ENCODE measurements at regions not wholly inside any gene's neighbourhood (a gene's known extent, or its start where the extent isn't known, plus 50 kb on each side); places are given as distances from the start of the nearest gene placed in this dataset.

DNA sequence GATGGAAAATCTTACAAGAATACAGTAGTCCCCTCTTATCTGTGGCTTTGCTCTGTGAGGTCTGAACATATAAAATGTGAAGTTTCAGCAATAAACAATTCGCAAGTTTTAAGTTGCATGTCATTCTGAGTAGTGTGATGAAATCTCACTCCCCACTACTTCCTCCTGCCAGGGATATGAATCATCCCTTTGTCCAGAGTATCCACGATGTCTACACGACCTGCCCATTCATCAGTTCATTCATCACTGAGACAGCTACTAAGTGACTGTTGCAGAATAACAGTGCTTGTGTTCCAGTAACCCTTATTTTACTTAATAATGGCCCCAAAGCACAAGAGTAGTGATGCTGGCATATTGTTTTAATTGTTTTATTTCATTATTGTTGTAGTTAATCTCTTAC is 489.2 kb upstream of the UBE2E2 start:
- no peak overlapping the region for H3K27ac ChIP-seq
- no peak for TF ChIP-seq ZFX (IDR thresholded peaks at IDR 0.05; ENCODE audit: borderline replicate concordance)
- TF ChIP-seq, protein P1, sequence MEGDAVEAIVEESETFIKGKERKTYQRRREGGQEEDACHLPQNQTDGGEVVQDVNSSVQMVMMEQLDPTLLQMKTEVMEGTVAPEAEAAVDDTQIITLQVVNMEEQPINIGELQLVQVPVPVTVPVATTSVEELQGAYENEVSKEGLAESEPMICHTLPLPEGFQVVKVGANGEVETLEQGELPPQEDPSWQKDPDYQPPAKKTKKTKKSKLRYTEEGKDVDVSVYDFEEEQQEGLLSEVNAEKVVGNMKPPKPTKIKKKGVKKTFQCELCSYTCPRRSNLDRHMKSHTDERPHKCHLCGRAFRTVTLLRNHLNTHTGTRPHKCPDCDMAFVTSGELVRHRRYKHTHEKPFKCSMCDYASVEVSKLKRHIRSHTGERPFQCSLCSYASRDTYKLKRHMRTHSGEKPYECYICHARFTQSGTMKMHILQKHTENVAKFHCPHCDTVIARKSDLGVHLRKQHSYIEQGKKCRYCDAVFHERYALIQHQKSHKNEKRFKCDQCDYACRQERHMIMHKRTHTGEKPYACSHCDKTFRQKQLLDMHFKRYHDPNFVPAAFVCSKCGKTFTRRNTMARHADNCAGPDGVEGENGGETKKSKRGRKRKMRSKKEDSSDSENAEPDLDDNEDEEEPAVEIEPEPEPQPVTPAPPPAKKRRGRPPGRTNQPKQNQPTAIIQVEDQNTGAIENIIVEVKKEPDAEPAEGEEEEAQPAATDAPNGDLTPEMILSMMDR (IDR thresholded peaks at IDR 0.05), result no peak

DNA sequence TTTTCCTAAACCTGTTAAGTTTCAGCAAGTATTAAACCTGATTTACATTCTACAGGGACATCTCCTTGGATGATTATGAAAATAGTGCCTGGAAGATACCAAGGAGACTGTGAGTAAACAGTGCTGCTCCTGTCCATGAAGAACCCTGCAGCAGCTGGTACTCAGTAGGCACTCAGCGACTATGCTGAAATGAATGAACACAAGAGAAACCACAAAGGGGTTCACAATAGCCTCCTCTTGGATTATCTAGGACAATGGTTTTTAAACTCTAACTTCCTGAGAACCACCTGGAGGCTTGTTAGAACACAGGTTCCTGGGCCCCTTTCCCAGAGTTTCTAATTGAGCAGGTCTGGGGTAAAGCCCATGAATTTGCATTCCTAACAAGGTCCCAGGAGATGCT is 488.4 kb upstream of the UBE2E2 start:
- TF ChIP-seq ZFX (IDR thresholded peaks at IDR 0.05; ENCODE audit: borderline replicate concordance), result no peak
- TF ChIP-seq, protein P1 (IDR thresholded peaks at IDR 0.05), result no peak
- no peak overlapping the region for H3K27ac ChIP-seq

DNA sequence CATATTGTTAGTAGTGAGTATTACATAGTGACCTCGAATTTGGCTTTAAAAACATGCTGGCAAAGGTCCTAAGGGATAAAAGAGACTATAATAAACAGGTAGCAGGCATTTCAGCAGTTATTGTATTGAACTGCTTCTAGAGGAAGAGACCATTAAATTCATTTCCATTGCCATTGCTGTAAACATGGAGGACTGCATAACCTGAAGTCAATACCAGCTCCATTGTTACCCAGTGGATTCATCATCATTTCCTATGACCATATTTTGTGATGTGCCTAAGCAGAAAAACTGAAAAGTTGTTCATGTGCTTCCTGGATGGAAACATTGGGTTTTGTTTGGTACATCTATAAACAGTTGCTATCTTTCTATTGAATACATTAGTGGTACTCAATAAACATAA is 482.5 kb upstream of the UBE2E2 start:
- TF ChIP-seq, protein P1 (IDR thresholded peaks at IDR 0.05), result no peak
- no peak for TF ChIP-seq ZFX (IDR thresholded peaks at IDR 0.05; ENCODE audit: borderline replicate concordance)
- no peak overlapping the region for H3K27ac ChIP-seq

DNA sequence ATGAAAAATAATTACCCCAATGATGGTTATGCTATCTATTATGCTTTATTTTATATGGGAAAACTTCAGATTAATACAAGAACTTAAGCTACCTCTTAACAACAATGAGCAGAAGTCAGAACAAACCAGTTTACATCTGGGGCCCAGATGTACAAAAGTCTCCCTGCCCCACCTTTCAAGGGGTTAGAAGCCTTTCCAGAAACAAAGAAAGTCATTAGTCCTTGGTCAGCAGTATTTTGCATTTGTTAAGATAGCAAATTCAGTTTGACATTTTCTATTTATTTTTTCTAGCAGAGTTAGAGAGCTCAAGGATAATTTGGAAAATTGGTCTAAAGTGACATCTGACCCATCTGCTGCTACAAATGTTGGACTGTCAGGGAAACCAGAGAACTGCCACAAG is 478.7 kb upstream of the UBE2E2 start:
- TF ChIP-seq, protein P1 (IDR thresholded peaks at IDR 0.05), result no peak
- no peak for TF ChIP-seq ZFX (IDR thresholded peaks at IDR 0.05; ENCODE audit: borderline replicate concordance)

DNA sequence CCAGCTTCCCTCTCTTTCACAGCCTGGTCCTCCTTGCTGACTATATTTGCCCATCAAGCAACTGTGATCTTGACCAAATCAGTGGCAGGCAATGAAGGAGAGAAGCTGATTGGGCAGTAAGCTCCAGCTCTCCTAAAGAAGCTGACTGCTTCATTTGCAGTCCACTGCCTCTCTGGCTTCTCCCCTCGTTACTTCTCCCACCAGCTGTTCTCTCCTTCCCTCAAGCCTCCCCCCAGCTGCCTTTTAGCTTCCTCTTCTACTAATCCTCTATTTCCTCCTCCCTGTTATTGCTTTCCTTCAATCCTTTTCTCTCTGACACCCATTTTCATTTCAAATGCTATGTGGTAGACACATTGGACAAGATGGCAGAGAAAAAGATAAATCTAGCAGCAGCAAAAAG is 474.7 kb upstream of the UBE2E2 start:
- H3K27ac ChIP-seq, result no peak overlapping the region
- TF ChIP-seq ZFX (IDR thresholded peaks at IDR 0.05; ENCODE audit: borderline replicate concordance), result no peak
- TF ChIP-seq, protein P1 (IDR thresholded peaks at IDR 0.05), result no peak

More for the DNA sequence above, 478.7 kb upstream of the UBE2E2 start:
- H3K27ac ChIP-seq, result no peak overlapping the region

DNA sequence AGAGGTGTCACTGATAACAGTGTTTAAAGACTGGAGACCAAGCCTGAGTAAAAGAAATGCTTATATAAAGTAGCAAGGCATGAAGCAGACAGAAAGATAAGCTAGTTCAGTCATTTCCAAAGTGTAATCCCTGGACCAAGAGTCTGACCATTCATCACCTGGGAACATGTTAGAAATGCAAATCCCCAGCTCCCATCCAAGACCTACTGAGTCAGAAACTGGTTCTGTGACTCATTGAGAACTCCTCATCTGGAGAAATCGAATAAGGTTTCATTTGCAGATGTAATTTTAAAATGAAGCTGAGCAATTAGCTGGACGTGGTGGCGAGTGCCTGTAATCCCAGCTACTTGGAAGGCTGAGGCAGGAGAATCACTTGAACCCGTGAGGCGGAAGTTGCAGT is 473.9 kb upstream of the UBE2E2 start:
- TF ChIP-seq, protein P1 (IDR thresholded peaks at IDR 0.05), result no peak
- no peak for TF ChIP-seq ZFX (IDR thresholded peaks at IDR 0.05; ENCODE audit: borderline replicate concordance)

DNA sequence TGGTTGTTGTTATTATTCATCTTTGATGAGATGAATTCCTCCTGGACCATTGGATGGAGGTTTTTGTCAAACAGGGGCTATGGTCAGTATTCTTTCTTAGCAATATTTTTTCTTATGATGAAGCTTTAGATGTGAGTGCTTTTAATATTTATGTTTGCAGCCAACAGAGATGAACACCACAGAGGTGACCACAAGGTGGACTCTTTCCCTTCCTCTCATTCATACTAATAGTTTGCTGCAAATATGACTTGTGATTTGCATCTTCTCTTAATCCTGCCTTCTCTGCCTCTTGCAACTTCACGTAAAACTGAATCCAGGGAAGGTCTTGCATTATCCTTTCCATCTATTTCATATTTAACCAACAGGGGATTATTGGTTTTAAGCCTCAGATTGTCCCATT is 473.1 kb upstream of the UBE2E2 start:
- no peak overlapping the region for H3K27ac ChIP-seq
- TF ChIP-seq, protein P1 (IDR thresholded peaks at IDR 0.05), result peak; percentile 59
- TF ChIP-seq ZFX (IDR thresholded peaks at IDR 0.05; ENCODE audit: borderline replicate concordance), result no peak

More for the DNA sequence above, 473.9 kb upstream of the UBE2E2 start:
- H3K27ac ChIP-seq, result no peak overlapping the region

All from 22Rv1 (cell line).